Mammary epithelial cell (primary cell): ENCODE measurements at regions not wholly inside any gene's neighbourhood (a gene's known extent, or its start where the extent isn't known, plus 50 kb on each side); places are given as distances from the start of the nearest gene placed in this dataset.
"Not testable (repeated sequence)": the region's sequence is repeated elsewhere in the genome, so short reads cannot be mapped to it uniquely, and the experiment has no call there.

Source experiments
- EZH2 ChIP-seq: IDR thresholded peaks from 2 replicates; pipeline ENCODE4 v1.6.1; 2012; ENCODE audit warnings: low read length, inconsistent platforms, borderline replicate concordance
- TF ChIP-seq, protein P1 (sequence below), 2 donors: IDR thresholded peaks in 1 of 2; conservative IDR thresholded peaks in 1 of 2; 2 replicates each; pipeline ENCODE4 v1.5.1; 2011 to 2012; ENCODE audit warnings: inconsistent platforms in 2 of 2, low read length in 2 of 2, mild to moderate bottlenecking in 2 of 2, control low read depth in 1 of 2, low read depth in 1 of 2; ENCODE audit not compliant: insufficient read depth in 1 of 2; ENCODE audit errors: extremely low read depth in 1 of 2

DNA sequence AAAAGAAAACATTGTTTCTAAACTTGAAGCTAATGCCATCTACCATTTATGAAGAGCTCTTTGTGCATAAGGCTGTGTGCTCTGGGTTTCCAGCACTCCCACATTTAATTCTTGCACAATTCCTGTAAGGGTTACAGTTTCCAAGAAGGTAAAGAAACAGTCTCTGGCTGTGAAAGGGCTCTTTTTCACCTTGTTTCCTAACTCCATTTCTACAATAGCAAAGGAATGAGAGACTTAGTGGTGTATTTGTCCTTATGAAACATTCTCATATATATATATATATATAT is 196.9 kb downstream of the SPATA31A7 start:
- TF ChIP-seq, protein P1, sequence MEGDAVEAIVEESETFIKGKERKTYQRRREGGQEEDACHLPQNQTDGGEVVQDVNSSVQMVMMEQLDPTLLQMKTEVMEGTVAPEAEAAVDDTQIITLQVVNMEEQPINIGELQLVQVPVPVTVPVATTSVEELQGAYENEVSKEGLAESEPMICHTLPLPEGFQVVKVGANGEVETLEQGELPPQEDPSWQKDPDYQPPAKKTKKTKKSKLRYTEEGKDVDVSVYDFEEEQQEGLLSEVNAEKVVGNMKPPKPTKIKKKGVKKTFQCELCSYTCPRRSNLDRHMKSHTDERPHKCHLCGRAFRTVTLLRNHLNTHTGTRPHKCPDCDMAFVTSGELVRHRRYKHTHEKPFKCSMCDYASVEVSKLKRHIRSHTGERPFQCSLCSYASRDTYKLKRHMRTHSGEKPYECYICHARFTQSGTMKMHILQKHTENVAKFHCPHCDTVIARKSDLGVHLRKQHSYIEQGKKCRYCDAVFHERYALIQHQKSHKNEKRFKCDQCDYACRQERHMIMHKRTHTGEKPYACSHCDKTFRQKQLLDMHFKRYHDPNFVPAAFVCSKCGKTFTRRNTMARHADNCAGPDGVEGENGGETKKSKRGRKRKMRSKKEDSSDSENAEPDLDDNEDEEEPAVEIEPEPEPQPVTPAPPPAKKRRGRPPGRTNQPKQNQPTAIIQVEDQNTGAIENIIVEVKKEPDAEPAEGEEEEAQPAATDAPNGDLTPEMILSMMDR (conservative IDR thresholded peaks at IDR 0.05 in 1 of 2, IDR thresholded peaks at IDR 0.05 in 1 of 2; ENCODE audit: extremely low read depth in 1 of 2, insufficient read depth in 1 of 2, low read depth in 1 of 2, low read length in 2 of 2) = not testable (repeated sequence)
- not testable (repeated sequence) for TF ChIP-seq EZH2
